Upper lobe of left lung (tissue), 4 donors: ENCODE measurements at regions not wholly inside any gene's neighbourhood (a gene's known extent, or its start where the extent isn't known, plus 50 kb on each side); places are given as distances from the start of the nearest gene placed in this dataset.

Source experiments
- POLR2A ChIP-seq, 4 donors: fragments of 450-650 bp; IDR thresholded peaks; one replicate each; pipeline ENCODE4 v1.5.1; 2016 to 2017; ENCODE audit warnings: antibody characterized with exemption in 4 of 4, mild to moderate bottlenecking in 2 of 4
- TF ChIP-seq, protein P1 (sequence below), 6 experiments: fragments of 450-650 bp in 4 of 6; fragments of 200-600 bp in 2 of 6; sonication (generic) in 2 of 6; IDR thresholded peaks; one replicate each; pipeline ENCODE4 v1.5.1; 2016 to 2019; ENCODE audit warnings: antibody characterized with exemption in 6 of 6

DNA sequence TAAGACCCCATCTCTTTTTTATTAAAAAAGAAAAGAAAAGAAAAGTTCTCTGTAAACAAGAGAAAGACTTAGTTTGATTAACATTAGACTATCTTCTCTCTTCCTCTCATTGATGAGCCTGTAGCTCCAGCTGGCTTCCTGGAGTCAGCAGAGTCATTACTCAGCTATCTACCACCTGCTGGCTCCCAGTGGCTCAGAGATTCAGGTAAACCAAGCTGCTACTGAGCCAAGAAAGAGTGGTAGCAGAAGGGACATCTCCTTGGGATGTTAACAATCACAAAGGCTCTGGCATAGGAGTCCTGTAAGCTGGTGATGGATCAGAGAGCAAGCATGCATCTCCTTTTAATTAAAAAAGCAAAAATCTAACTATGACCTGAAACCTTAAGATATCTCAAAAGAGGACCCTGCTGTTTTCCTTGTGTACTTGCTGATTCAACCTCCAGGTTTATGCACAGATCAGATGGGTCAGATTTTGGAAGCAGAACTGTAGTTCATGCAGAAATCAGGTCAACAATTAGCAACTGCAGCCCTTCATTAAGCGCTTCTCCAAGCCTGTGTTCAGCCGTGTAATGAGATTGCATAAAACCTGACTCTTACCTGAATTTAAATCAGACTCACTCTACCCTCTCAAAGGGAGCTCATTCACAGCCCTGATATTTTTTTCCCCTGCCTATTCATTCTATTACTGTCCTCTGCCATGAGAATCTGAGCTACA lies 225.8 kb downstream of the RNF152 start:
- no peak for TF ChIP-seq POLR2A (IDR thresholded peaks at IDR 0.05)
- TF ChIP-seq, protein P1, sequence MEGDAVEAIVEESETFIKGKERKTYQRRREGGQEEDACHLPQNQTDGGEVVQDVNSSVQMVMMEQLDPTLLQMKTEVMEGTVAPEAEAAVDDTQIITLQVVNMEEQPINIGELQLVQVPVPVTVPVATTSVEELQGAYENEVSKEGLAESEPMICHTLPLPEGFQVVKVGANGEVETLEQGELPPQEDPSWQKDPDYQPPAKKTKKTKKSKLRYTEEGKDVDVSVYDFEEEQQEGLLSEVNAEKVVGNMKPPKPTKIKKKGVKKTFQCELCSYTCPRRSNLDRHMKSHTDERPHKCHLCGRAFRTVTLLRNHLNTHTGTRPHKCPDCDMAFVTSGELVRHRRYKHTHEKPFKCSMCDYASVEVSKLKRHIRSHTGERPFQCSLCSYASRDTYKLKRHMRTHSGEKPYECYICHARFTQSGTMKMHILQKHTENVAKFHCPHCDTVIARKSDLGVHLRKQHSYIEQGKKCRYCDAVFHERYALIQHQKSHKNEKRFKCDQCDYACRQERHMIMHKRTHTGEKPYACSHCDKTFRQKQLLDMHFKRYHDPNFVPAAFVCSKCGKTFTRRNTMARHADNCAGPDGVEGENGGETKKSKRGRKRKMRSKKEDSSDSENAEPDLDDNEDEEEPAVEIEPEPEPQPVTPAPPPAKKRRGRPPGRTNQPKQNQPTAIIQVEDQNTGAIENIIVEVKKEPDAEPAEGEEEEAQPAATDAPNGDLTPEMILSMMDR (IDR thresholded peaks at IDR 0.05) = no peak
